ENCODE measurements at regions not wholly inside any gene's neighbourhood (a gene's known extent, or its start where the extent isn't known, plus 50 kb on each side); places are given as distances from the start of the nearest gene placed in this dataset.

- TF ChIP-seq CTCF (IDR thresholded peaks at IDR 0.05; ENCODE audit: low read length) (no peak), EZH2 (IDR thresholded peaks at IDR 0.05; ENCODE audit: borderline replicate concordance, low read length) (no peak)
Measured at GRCh38 chr13:50392977-50393376, 377.7 kb downstream of the KCNRG start.

Data from OCI-LY1 (cell line).